Keratinocyte (primary cell): ENCODE measurements at regions not wholly inside any gene's neighbourhood (a gene's known extent, or its start where the extent isn't known, plus 50 kb on each side); places are given as distances from the start of the nearest gene placed in this dataset.

Experiments
- DNase-seq: peaks from one replicate; pipeline ENCODE4 v3.0.0-alpha.2; 2011; ENCODE audit warnings: low read depth, missing footprints, low spot score
- FAIRE-seq: peaks from 2 replicates; lab custom pipeline; 2011; peaks lifted over from hg19 to GRCh38; lab: Jason Lieb, UNC
- H2AFZ ChIP-seq: 2 replicates; pipeline ENCODE4 v1.6.0; 2012; ENCODE audit warnings: low read length, control low read depth, inconsistent platforms; ENCODE audit not compliant: control insufficient read depth
- H3K27ac ChIP-seq: 2 replicates; pipeline ENCODE4 v1.5.1; 2011; ENCODE audit warnings: low read length; ENCODE audit not compliant: control insufficient read depth, insufficient read depth
- H3K27me3 ChIP-seq: 3 replicates; pipeline ENCODE4 v1.6.0; 2011; ENCODE audit warnings: low read length; ENCODE audit not compliant: control insufficient read depth, insufficient read depth; ENCODE audit errors: extremely low read depth
- H3K36me3 ChIP-seq, 2 experiments: 2 replicates in 1 of 2; 3 replicates in 1 of 2; pipeline ENCODE4 v1.5.1; 2011; ENCODE audit warnings: low read length in 2 of 2, mild to moderate bottlenecking in 1 of 2; ENCODE audit not compliant: control insufficient read depth in 2 of 2, insufficient read depth in 2 of 2; ENCODE audit errors: extremely low read depth in 1 of 2
- H3K4me1 ChIP-seq: 3 replicates; pipeline ENCODE4 v1.5.1; 2011; ENCODE audit warnings: low read length; ENCODE audit not compliant: control insufficient read depth, insufficient read depth; ENCODE audit errors: extremely low read depth
- H3K4me2 ChIP-seq: 3 replicates; pipeline ENCODE4 v1.6.0; 2011; ENCODE audit warnings: low read depth, low read length; ENCODE audit not compliant: control insufficient read depth, insufficient read depth; ENCODE audit errors: extremely low read depth
- H3K4me3 ChIP-seq, 3 experiments: fragments of 200-600 bp in 1 of 3; sonication (generic) in 1 of 3; 2 replicates in 2 of 3; 3 replicates in 1 of 3; pipeline ENCODE4 v1.5.1; 2011 to 2016; ENCODE audit warnings: low read length in 3 of 3, mild to moderate bottlenecking in 3 of 3, control low read depth in 2 of 3, inconsistent platforms in 1 of 3, low read depth in 1 of 3, mixed read lengths in 1 of 3, mixed run types in 1 of 3, moderate library complexity in 1 of 3; ENCODE audit not compliant: control insufficient read depth in 2 of 3, insufficient read depth in 2 of 3; ENCODE audit errors: extremely low read depth in 1 of 3
- H3K79me2 ChIP-seq: 2 replicates; pipeline ENCODE4 v1.6.0; 2012; ENCODE audit warnings: low read length; ENCODE audit not compliant: control insufficient read depth, insufficient read depth
- H3K9ac ChIP-seq: 3 replicates; pipeline ENCODE4 v1.6.0; 2011; ENCODE audit warnings: low read length; ENCODE audit not compliant: control insufficient read depth, insufficient read depth; ENCODE audit errors: extremely low read depth
- H3K9me1 ChIP-seq: 3 replicates; pipeline ENCODE4 v1.6.0; 2011; ENCODE audit warnings: low read length; ENCODE audit not compliant: control insufficient read depth, insufficient read depth; ENCODE audit errors: extremely low read depth
- H3K9me3 ChIP-seq: 2 replicates; pipeline ENCODE4 v1.5.1; 2012; ENCODE audit warnings: low read depth, low read length; ENCODE audit not compliant: control insufficient read depth
- H4K20me1 ChIP-seq: 3 replicates; pipeline ENCODE4 v1.6.0; 2011; ENCODE audit warnings: low read length; ENCODE audit not compliant: control insufficient read depth, insufficient read depth; ENCODE audit errors: extremely low read depth
- CTCF ChIP-seq, 3 experiments: IDR thresholded peaks in 1 of 3; conservative IDR thresholded peaks in 1 of 3; optimal IDR thresholded peaks in 1 of 3; 2 replicates in 2 of 3; 3 replicates in 1 of 3; pipeline versions ENCODE3 to v1.5.1; 2011; ENCODE audit warnings: low read length in 3 of 3, mild to moderate bottlenecking in 3 of 3, moderate library complexity in 2 of 3, control low read depth in 1 of 3, inconsistent platforms in 1 of 3; ENCODE audit not compliant: insufficient read depth in 2 of 3; ENCODE audit errors: extremely low read depth in 1 of 3
- EZH2 ChIP-seq: IDR thresholded peaks from one replicate; pipeline ENCODE4 v1.6.1; 2012; ENCODE audit warnings: inconsistent platforms, mild to moderate bottlenecking, low read length, moderate library complexity
- dilution Hi-C: fragments of 300-500 bp; cut with MboI; formaldehyde crosslinking; loops from one replicate; pipeline ENCODE4 v1.7.0; 2020; ENCODE audit warnings: low sequenced_read_pairs; ENCODE audit not compliant: extremely low pct_ligation_motif_present

GRCh38 chr12:33562401-33562800 lies 122.8 kb upstream of the SYT10 start:
- no peaks in the 10 kb centered on the region for H3K9me3 ChIP-seq
- dilution Hi-C loops = no loop called here
- FAIRE-seq = no peak
- no peaks in the 10 kb centered on the region for H3K36me3 ChIP-seq
- no peaks in the 10 kb centered on the region for H3K4me1 ChIP-seq
- no peak for DNase-seq
- TF ChIP-seq CTCF (optimal IDR thresholded peaks at IDR 0.05 in 1 of 3, IDR thresholded peaks at IDR 0.05 in 1 of 3, conservative IDR thresholded peaks at IDR 0.05 in 1 of 3; ENCODE audit: extremely low read depth in 1 of 3, insufficient read depth in 2 of 3, low read length in 3 of 3) (no peak), EZH2 (no peak)
- H3K27me3 ChIP-seq = no peaks in the 10 kb centered on the region
- no peak overlapping the region for H3K27ac ChIP-seq
- H3K9me1 ChIP-seq = no peaks in the 10 kb centered on the region
- H3K9ac ChIP-seq = no peak overlapping the region
- H2AFZ ChIP-seq = no peak overlapping the region
- H3K4me3 ChIP-seq = no peak overlapping the region
- no peak overlapping the region for H3K4me2 ChIP-seq
- no peaks in the 10 kb centered on the region for H4K20me1 ChIP-seq
- H3K79me2 ChIP-seq = no peaks in the 10 kb centered on the region

GRCh38 chr12:33566403-33566802 lies 126.8 kb upstream of the SYT10 start:
- Histone ChIP-seq H3K4me2 (no peak overlapping the region), H3K27ac (no peak overlapping the region), H3K4me1 (no peaks in the 10 kb centered on the region), H4K20me1 (no peaks in the 10 kb centered on the region), H3K36me3 (no peaks in the 10 kb centered on the region), H2AFZ (no peak overlapping the region), H3K9me3 (no peaks in the 10 kb centered on the region), H3K9me1 (no peaks in the 10 kb centered on the region), H3K9ac (no peak overlapping the region), H3K79me2 (no peaks in the 10 kb centered on the region), H3K4me3 (no peak overlapping the region), H3K27me3 (no peaks in the 10 kb centered on the region)
- no peak for FAIRE-seq
- TF ChIP-seq EZH2 (no peak), CTCF (optimal IDR thresholded peaks at IDR 0.05 in 1 of 3, IDR thresholded peaks at IDR 0.05 in 1 of 3, conservative IDR thresholded peaks at IDR 0.05 in 1 of 3; ENCODE audit: extremely low read depth in 1 of 3, insufficient read depth in 2 of 3, low read length in 3 of 3) (no peak)
- no peak for DNase-seq
- dilution Hi-C loops = no loop called here
